Caco-2 (cell line): ENCODE measurements at regions not wholly inside any gene's neighbourhood (a gene's known extent, or its start where the extent isn't known, plus 50 kb on each side); places are given as distances from the start of the nearest gene placed in this dataset.

Source experiments
- BruUV-seq: library from RNA; stranded (reverse); fragments of 400-500 nt; replicated peaks from 2 replicates; lab custom pipeline; 2021; lab: Mats Ljungman, UMichigan
- CTCF ChIA-PET: fragments of 300-600 bp; sonication (Branson Sonifier 250); formaldehyde crosslinking; loops from one replicate; lab custom pipeline; 2022; ENCODE audit warnings: antibody characterized with exemption; lab: Charles Lee
- POLR2A ChIA-PET: fragments of 300-600 bp; sonication (Branson Sonifier 250); formaldehyde crosslinking; loops from one replicate; lab custom pipeline; 2022; ENCODE audit warnings: antibody characterized with exemption; lab: Charles Lee
- DNase-seq, 2 experiments: peaks; one replicate each; pipeline versions ENCODE4 v3.0.0 to v3.0.0-alpha.2; 2020 to 2022
- H3K27me3 ChIP-seq: replicated peaks from 2 replicates; pipeline ENCODE4 v1.6.0; 2011; ENCODE audit warnings: low read length; ENCODE audit not compliant: control insufficient read depth, insufficient read depth
- H3K36me3 ChIP-seq: 2 replicates; pipeline ENCODE4 v1.5.1; 2011; ENCODE audit warnings: low read length; ENCODE audit not compliant: control insufficient read depth, insufficient read depth
- H3K4me1 ChIP-seq: fragments of 250-450 bp; sonication (Bioruptor Pico); 2 replicates; pipeline ENCODE4 v1.5.1; 2020; ENCODE audit warnings: mild to moderate bottlenecking
- H3K4me3 ChIP-seq: 2 replicates; pipeline ENCODE4 v1.5.1; 2011; ENCODE audit warnings: low read depth, mild to moderate bottlenecking, control low read depth, low read length
- H3K9me3 ChIP-seq: fragments of 250-450 bp; sonication (Bioruptor Pico); 2 replicates; pipeline ENCODE4 v1.5.1; 2020; ENCODE audit warnings: mild to moderate bottlenecking, moderate library complexity
- H3K27ac Mint-ChIP-seq: one replicate; pipeline ENCODE4 v1.8.0; 2022; ENCODE audit warnings: mixed read lengths; ENCODE audit not compliant: unreplicated experiment
- H3K27me3 Mint-ChIP-seq: one replicate; pipeline ENCODE4 v1.8.0; 2022; ENCODE audit warnings: mixed read lengths; ENCODE audit not compliant: insufficient read depth, unreplicated experiment
- H3K36me3 Mint-ChIP-seq: one replicate; pipeline ENCODE4 v1.8.0; 2022; ENCODE audit warnings: mild to moderate bottlenecking, mixed read lengths; ENCODE audit not compliant: insufficient read depth, unreplicated experiment
- H3K4me1 Mint-ChIP-seq: one replicate; pipeline ENCODE4 v1.8.0; 2022; ENCODE audit warnings: low read depth, mixed read lengths; ENCODE audit not compliant: unreplicated experiment
- H3K4me3 Mint-ChIP-seq: one replicate; pipeline ENCODE4 v1.8.0; 2022; ENCODE audit warnings: mild to moderate bottlenecking, moderate library complexity, mixed read lengths; ENCODE audit not compliant: unreplicated experiment
- H3K9me3 Mint-ChIP-seq: one replicate; pipeline ENCODE4 v1.8.0; 2022; ENCODE audit warnings: mixed read lengths; ENCODE audit not compliant: unreplicated experiment
- intact Hi-C: fragments of 100-400 bp; cut with micrococcal nuclease; formaldehyde crosslinking; loops from one replicate; pipeline ENCODE4 v1.10.0; 2022; ENCODE audit not compliant: unreplicated experiment
- TF ChIP-seq, protein P1 (sequence below), 2 experiments: fragments of 200-600 bp in 1 of 2; IDR thresholded peaks; 1 replicate in 1 of 2; 2 replicates in 1 of 2; pipeline versions ENCODE4 v1.5.1 to v1.8.0; 2011 to 2022; ENCODE audit warnings: antibody characterized with exemption in 1 of 2, control low read depth in 1 of 2, inconsistent platforms in 1 of 2, low read depth in 1 of 2, low read length in 1 of 2, mild to moderate bottlenecking in 1 of 2, moderate library complexity in 1 of 2; ENCODE audit not compliant: insufficient read depth in 1 of 2, severe bottlenecking in 1 of 2, unreplicated experiment in 1 of 2

DNA sequence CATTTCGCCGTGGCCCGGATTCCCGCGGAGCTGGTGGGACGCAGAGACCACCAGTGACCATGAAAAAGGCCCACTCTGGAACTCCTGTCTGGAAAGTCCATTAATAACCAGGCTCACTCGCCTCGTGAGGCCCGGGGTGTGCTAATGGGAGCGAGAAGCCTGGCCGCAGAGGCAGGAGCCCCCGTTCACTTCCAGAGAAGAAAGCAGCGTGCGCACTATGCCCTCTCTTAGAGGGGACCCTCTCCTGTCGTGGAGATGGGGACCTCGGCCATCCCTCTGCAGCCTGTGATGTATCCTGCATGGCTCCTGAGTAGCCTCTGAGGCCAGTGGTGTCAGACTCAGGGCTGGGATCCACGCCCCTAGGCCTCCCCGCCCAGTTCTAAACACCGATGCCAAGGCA is 134.1 kb upstream of the VRK1 start:
- H3K4me3 ChIP-seq: no peak overlapping the region
- no TSS peak for BruUV-seq
- no peak for DNase-seq

DNA sequence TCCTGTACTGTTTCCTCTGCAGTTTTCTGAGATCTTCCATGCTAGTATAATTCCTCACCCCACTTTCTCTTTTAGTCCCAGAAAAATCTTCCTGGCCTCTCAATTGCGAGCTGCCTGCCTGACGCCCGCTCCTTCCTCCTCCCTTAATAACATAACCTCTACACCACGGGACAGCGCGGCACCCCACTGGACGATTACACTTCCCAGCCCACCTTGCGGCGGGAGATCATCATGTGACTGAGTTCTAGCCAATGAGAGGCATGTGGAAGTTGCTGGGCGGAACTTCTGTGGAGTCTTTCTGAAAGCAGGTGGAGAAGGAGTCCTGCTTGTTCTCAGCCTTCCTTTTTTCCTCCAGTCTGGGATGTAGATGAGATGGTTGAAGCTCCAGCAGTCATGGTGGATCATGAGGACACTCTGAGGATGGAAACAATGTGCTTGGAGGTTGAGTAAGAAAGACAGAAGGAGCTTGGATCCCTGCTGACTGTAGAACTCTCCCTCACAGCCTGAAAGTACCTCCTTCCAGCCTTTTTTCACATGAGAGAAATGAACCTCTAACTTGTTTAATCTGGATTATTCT is 133.6 kb upstream of the VRK1 start:
- Histone ChIP-seq H3K4me3 (no peak overlapping the region), H3K4me1 (peaks cover 4% of the 10 kb centered on the region), H3K9me3 (no peaks in the 10 kb centered on the region), H3K36me3 (no peaks in the 10 kb centered on the region), H3K27me3 (no peaks in the 10 kb centered on the region)
- ChIA-PET POLR2A (no interaction called here), CTCF (no interaction called here)
- no peaks in the 10 kb centered on the region for H3K36me3 Mint-ChIP-seq
- no peak overlapping the region for H3K27ac Mint-ChIP-seq
- H3K4me1 Mint-ChIP-seq: peaks cover 12% of the 10 kb centered on the region
- TF ChIP-seq, protein P1, sequence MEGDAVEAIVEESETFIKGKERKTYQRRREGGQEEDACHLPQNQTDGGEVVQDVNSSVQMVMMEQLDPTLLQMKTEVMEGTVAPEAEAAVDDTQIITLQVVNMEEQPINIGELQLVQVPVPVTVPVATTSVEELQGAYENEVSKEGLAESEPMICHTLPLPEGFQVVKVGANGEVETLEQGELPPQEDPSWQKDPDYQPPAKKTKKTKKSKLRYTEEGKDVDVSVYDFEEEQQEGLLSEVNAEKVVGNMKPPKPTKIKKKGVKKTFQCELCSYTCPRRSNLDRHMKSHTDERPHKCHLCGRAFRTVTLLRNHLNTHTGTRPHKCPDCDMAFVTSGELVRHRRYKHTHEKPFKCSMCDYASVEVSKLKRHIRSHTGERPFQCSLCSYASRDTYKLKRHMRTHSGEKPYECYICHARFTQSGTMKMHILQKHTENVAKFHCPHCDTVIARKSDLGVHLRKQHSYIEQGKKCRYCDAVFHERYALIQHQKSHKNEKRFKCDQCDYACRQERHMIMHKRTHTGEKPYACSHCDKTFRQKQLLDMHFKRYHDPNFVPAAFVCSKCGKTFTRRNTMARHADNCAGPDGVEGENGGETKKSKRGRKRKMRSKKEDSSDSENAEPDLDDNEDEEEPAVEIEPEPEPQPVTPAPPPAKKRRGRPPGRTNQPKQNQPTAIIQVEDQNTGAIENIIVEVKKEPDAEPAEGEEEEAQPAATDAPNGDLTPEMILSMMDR (IDR thresholded peaks at IDR 0.05; ENCODE audit: insufficient read depth in 1 of 2, low read depth in 1 of 2, low read length in 1 of 2, severe bottlenecking in 1 of 2, unreplicated experiment in 1 of 2): no peak
- H3K4me3 Mint-ChIP-seq: no peak overlapping the region
- peaks cover 15% of the 10 kb centered on the region for H3K27me3 Mint-ChIP-seq
- H3K9me3 Mint-ChIP-seq: no peaks in the 10 kb centered on the region
- BruUV-seq: no TSS peak
- intact Hi-C loops: no loop called here
- no peak for DNase-seq

More for the DNA sequence above, 134.1 kb upstream of the VRK1 start:
- TF ChIP-seq, protein P1 (IDR thresholded peaks at IDR 0.05; ENCODE audit: insufficient read depth in 1 of 2, low read depth in 1 of 2, low read length in 1 of 2, severe bottlenecking in 1 of 2, unreplicated experiment in 1 of 2): no peak
- ChIA-PET CTCF (no interaction called here), POLR2A (no interaction called here)
- Mint-ChIP-seq H3K4me1 (peaks cover 14% of the 10 kb centered on the region), H3K4me3 (no peak overlapping the region), H3K27ac (no peak overlapping the region), H3K27me3 (peaks cover 12% of the 10 kb centered on the region), H3K36me3 (no peaks in the 10 kb centered on the region), H3K9me3 (no peaks in the 10 kb centered on the region)
- Histone ChIP-seq H3K9me3 (no peaks in the 10 kb centered on the region), H3K4me1 (peaks cover 8% of the 10 kb centered on the region), H3K36me3 (no peaks in the 10 kb centered on the region), H3K27me3 (no peaks in the 10 kb centered on the region)
- intact Hi-C loops: no loop called here

DNA sequence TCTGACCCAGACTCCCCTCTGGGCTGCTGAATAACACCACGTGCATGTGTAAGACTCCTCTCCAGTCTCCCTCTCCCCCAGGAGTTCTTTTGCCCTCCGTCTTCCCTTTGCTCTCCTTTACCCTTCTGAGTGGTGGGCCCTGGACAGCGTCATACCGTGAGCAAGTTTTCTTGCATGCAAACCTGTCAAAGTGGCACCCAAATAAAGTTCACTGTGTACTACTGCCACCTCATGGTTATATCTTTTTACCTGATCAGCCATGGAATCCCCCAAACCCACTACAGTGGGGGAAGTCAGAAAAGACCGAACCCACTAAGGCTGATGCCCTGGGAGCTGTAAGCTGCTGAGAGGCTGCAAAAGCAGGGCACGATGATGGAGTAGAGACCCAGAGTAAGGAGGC is 131.1 kb upstream of the VRK1 start:
- no peaks in the 10 kb centered on the region for H3K36me3 ChIP-seq
- POLR2A ChIA-PET: no interaction called here

More for the DNA sequence above, 131.1 kb upstream of the VRK1 start:
- Mint-ChIP-seq H3K4me3 (no peak overlapping the region), H3K36me3 (no peaks in the 10 kb centered on the region), H3K27me3 (peaks cover 23% of the 10 kb centered on the region), H3K4me1 (peaks cover under 1% of the 10 kb centered on the region), H3K27ac (no peak overlapping the region), H3K9me3 (no peaks in the 10 kb centered on the region)
- Histone ChIP-seq H3K27me3 (peaks cover 1% of the 10 kb centered on the region; the same call in 1 of the 2 replicates), H3K4me1 (peaks cover 2% of the 10 kb centered on the region; the same call in 1 of the 2 replicates), H3K4me3 (no peak overlapping the region), H3K9me3 (no peaks in the 10 kb centered on the region)
- intact Hi-C loops: loop anchor here (1.0 kb wide), 1 partner anchor 82 kb away; no protein-coding TSS in a partner anchor
- peak in 1 of 2 experiments; percentile 7 for DNase-seq
- TF ChIP-seq, protein P1 (IDR thresholded peaks at IDR 0.05; ENCODE audit: insufficient read depth in 1 of 2, low read depth in 1 of 2, low read length in 1 of 2, severe bottlenecking in 1 of 2, unreplicated experiment in 1 of 2): no peak
- no TSS peak for BruUV-seq
- CTCF ChIA-PET: no interaction called here
